ENCODE measurements at regions not wholly inside any gene's neighbourhood (a gene's known extent, or its start where the extent isn't known, plus 50 kb on each side); places are given as distances from the start of the nearest gene placed in this dataset.

- intact Hi-C loops (cut with micrococcal nuclease): no loop called here
- Mint-ChIP-seq H3K9me3 (no peaks in the 10 kb centered on the region), H3K27me3 (no peaks in the 10 kb centered on the region), H3K36me3 (ENCODE audit: low read depth) (no peaks in the 10 kb centered on the region), H3K4me1 (no peaks in the 10 kb centered on the region), H3K27ac (no peak overlapping the region), H3K4me3 (no peak overlapping the region)
- no peak for TF ChIP-seq CTCF (IDR thresholded peaks at IDR 0.05)
- ATAC-seq (ENCODE audit: low read depth): no peak
- no peak for DNase-seq
- POLR2A ChIA-PET: no interaction called here
- CTCF ChIA-PET: no interaction called here
Measured at GRCh38 chr6:113607821-113608545, 249.2 kb upstream of the MARCKS start.

- CTCF ChIA-PET: interaction anchor here (1.1 kb wide), 1 partner anchor 17 kb away, joined by 3 read pairs; no protein-coding TSS in a partner anchor
- Mint-ChIP-seq H3K27me3 (no peaks in the 10 kb centered on the region), H3K4me1 (no peaks in the 10 kb centered on the region), H3K9me3 (no peaks in the 10 kb centered on the region), H3K4me3 (no peak overlapping the region), H3K27ac (no peak overlapping the region), H3K36me3 (ENCODE audit: low read depth) (no peaks in the 10 kb centered on the region)
- ATAC-seq (ENCODE audit: low read depth) (no peak), DNase-seq (no peak)
- intact Hi-C loops (cut with micrococcal nuclease): loop anchor here (2.0 kb wide), 1 partner anchor 16 kb away; no protein-coding TSS in a partner anchor
- no peak for TF ChIP-seq CTCF (IDR thresholded peaks at IDR 0.05)
- POLR2A ChIA-PET: no interaction called here
Measured at GRCh38 chr6:113610377-113610988, 246.7 kb upstream of the MARCKS start.

- ChIA-PET POLR2A (no interaction called here), CTCF (no interaction called here)
- Mint-ChIP-seq H3K36me3 (ENCODE audit: low read depth) (no peaks in the 10 kb centered on the region), H3K9me3 (no peaks in the 10 kb centered on the region), H3K27me3 (no peaks in the 10 kb centered on the region), H3K4me3 (no peak overlapping the region), H3K4me1 (peaks cover 2% of the 10 kb centered on the region), H3K27ac (no peak overlapping the region)
- intact Hi-C loops (cut with micrococcal nuclease): no loop called here
- TF ChIP-seq CTCF (IDR thresholded peaks at IDR 0.05): no peak
- DNase-seq: no peak
- ATAC-seq (ENCODE audit: low read depth): no peak
Measured at GRCh38 chr6:113616701-113617274, 240.4 kb upstream of the MARCKS start.

GRCh38 chr6:113619077-113619476, 238.1 kb upstream of the MARCKS start:
- no peak overlapping the region for H3K27ac Mint-ChIP-seq
- ATAC-seq (ENCODE audit: low read depth) (no peak), DNase-seq (no peak)
- H3K36me3 Mint-ChIP-seq (ENCODE audit: low read depth): no peaks in the 10 kb centered on the region
- ChIA-PET CTCF (interaction anchor here (1.7 kb wide), 1 partner anchor 8 kb away, joined by 3 read pairs; no protein-coding TSS in a partner anchor), POLR2A (interaction anchor here (0.7 to 1.5 kb wide), 2 partner anchors 33 to 373 kb away, joined by 3 to 12 read pairs; no protein-coding TSS in a partner anchor)
- peaks cover 20% of the 10 kb centered on the region for H3K4me1 Mint-ChIP-seq
- intact Hi-C loops (cut with micrococcal nuclease): no loop called here
- no peaks in the 10 kb centered on the region for H3K27me3 Mint-ChIP-seq
- no peaks in the 10 kb centered on the region for H3K9me3 Mint-ChIP-seq
- TF ChIP-seq CTCF (IDR thresholded peaks at IDR 0.05): no peak
- no peak overlapping the region for H3K4me3 Mint-ChIP-seq

- TF ChIP-seq CTCF (IDR thresholded peaks at IDR 0.05): no peak
- H3K36me3 Mint-ChIP-seq (ENCODE audit: low read depth): no peaks in the 10 kb centered on the region
- ChIA-PET POLR2A (interaction anchor here (1.1 to 1.8 kb wide), 2 partner anchors 10 to 238 kb away, joined by 5 to 6 read pairs; no protein-coding TSS in a partner anchor), CTCF (no interaction called here)
- H3K4me1 Mint-ChIP-seq: peaks cover 21% of the 10 kb centered on the region
- H3K4me3 Mint-ChIP-seq: no peak overlapping the region
- H3K27ac Mint-ChIP-seq: no peak overlapping the region
- intact Hi-C loops (cut with micrococcal nuclease): no loop called here
- ATAC-seq (ENCODE audit: low read depth): no peak
- DNase-seq: no peak
- no peaks in the 10 kb centered on the region for H3K9me3 Mint-ChIP-seq
- no peaks in the 10 kb centered on the region for H3K27me3 Mint-ChIP-seq
Measured at GRCh38 chr6:113620386-113620785, 236.8 kb upstream of the MARCKS start.
